Activated gamma-delta T cell treated with anti-CD3 and anti-CD28 coated beads, Interleukin-2, amount 50 U/mL, for 16 hours (primary cell): ENCODE measurements at regions not wholly inside any gene's neighbourhood (a gene's known extent, or its start where the extent isn't known, plus 50 kb on each side); places are given as distances from the start of the nearest gene placed in this dataset.

Source experiments
- DNase-seq: peaks from one replicate; pipeline ENCODE4 v3.0.0-alpha.2; 2020; ENCODE audit warnings: low read depth

GRCh38 chr7:131226514-131226865 is 101.2 kb upstream of the MKLN1 start:
- DNase-seq: no peak

DNA sequence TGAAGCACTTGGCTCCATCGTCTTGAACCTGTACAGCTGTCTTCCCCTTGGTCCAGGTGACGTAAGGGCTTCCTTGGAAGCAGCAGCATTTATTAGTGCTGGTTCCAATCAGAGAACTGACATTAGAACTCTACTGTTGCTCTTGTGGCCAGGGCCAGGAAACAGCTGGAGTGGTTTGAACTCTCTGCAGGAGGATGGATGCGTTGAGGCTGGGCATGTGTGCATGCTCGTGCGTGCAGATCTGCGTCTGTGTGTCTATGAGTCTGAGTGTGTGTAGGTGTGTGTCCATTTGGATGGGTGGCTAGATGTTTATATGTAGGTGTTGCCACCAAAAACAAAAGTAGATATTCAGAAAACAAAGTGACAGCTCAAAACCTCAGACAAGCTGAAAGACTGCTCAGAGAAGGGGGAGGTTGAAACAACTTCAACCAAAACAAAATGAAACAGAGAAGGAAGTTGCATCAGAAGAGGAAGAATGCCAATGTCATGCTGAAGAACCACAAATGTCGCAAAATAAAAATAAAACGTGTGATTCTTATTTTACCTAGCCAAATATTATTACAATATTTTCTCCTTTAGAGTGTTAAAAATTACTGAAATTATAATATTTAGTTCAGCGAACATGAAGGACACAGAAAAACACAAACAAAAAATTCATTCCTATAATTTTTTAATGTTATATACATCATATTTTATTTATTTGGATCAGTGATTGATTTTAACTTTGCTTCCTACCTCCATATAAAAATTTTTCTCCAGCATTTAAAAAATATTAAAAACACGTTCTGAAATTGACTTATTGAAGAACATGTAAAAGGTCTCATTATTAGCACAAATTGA is 96.1 kb upstream of the MKLN1 start:
- peak; percentile 48 for DNase-seq

- DNase-seq: no peak
These were observed 94.9 kb upstream of the MKLN1 start for GRCh38 chr7:131232768-131233167.

DNA sequence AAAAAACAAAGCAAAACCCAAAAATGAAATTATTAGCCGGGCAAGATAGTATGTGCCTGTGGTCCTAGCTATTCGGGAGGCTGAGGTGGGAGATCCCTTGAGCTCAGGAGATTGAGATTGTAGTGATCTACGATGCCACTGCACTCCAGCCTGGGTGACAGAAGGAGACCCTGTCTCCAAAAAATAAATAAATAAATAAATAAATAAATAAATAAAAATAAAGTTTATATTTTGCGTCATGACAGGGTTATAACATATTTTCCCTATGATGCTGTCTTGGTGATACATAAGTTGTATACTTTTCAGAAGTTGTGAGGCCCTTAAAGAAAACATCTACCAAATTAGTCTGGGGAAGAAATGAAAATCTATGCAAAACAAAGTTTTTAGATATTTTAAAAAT is 94.5 kb upstream of the MKLN1 start:
- no peak for DNase-seq

DNA sequence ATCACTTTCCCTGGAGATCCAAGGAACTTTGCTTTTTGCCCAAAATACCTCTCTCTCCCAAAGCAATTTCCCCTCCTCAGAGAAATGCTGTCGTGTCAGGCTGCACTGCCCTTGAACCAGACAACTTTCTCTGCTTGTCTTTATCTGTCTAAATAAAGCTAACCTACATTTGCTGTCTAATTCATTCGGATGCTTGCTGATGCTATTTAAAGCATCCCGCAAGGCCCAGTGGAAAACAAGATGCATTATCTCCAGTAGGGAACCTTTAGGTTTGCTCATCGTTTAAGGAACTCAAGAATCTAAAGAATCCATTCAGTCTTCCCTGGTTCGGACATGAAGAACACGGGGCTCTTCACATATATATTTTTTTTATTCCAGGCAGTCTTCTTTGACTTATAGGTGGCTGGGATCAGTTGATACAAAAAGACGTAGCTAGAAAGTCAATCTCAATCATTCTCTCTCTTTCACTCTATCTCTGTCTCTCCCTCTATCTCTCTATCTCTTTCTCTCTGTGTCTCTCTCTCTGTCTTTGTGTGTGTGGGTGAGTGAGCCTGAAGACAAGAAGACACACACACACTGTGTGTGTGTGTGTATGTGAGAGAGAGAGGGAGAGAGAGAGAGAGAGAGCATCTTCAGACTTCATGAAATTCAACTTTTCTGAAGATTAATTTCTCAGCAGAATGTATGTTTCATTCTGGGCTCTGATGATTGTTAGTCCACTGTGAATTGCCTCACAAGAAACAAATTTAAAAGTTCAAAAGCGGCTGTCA is 92.8 kb upstream of the MKLN1 start:
- no peak for DNase-seq

- DNase-seq: peak; percentile 68
These were observed 92.0 kb upstream of the MKLN1 start for GRCh38 chr7:131235489-131236317.

DNA sequence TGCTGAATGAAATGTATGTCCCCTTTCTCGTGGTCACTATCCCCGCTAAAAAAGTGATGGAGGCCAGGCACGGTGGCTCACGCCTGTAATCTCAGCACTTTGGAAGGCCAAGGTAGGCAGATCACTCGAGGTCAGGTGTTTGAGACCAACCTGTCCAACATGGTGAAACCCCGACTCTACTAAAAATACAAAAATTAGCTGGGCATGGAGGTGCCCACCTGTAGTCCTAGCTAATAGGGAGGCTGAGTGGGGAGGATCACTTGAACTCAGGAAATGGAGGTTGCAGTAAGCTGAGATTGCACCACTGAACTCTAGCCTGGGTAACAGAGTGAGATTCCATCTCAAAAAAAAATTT is 91.4 kb upstream of the MKLN1 start:
- DNase-seq: no peak

- no peak for DNase-seq
These were observed 89.2 kb upstream of the MKLN1 start for GRCh38 chr7:131238347-131238931.

DNA sequence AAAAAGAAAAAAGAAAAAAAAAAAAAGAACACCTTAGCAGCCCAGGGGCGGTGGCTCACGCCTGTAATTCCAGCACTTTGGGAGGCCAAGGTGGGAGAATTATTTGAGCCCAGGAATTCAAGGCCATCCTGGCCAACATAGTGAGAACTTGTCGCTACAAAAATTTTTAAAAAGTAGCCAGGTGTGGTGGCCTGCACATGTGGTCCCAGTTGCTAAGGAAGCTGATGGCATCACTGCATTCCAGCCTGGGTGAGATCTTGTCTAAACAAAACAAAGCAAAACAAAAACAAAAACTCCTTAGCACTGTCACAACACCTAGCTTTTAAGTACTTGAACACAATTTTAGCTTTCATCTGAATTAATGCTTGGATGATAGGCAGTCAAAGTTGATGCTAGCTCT is 86.3 kb upstream of the MKLN1 start:
- no peak for DNase-seq

GRCh38 chr7:131242123-131242650 is 85.5 kb upstream of the MKLN1 start:
- DNase-seq: no peak

DNA sequence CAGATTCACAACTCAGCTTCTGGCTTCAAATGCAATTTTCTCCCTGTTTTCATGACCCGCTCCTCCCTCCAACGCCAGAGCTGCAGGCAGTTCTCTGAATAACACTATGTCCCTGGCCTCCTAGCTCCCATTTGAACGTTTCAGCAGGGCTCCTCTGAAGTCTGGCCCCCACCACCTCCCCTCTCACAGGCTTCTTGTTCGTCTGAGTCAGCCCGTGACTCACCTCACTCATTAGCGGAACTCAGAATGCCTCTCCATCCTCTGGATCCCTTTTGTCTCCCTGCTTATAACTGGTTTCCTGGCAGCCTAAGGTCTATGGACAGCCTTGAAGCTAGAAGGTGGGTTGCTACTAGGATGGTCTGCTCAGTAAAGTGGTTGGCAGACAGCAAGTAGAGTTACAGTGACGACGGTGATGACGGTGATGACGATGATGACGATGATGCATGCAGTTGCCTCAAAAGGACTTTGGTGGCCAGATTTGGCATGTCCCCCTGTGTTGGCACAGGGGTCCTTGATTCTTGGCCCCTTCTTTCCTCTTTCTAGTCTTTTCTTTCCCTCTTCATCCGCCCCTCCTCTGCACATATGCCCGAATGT is 83.3 kb upstream of the MKLN1 start:
- DNase-seq: no peak

DNA sequence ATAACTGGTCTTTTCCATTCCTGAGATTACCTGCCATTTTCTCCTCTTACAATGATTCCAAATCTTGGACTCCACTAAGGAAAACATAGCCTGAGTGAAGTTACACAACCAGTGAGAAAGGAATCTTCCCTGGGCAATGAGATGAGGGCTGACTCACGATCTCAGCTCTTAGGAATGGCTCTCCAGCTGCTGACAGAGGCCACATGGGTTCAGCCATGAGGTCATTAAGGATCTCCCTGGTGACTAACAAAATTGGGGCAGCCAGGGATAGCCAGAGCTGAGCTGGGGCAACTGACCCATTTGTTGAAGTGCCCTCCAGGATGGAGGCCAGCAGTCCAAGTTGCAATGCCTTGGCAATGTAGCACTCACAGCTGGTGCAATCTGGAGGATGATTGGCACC is 78.7 kb upstream of the MKLN1 start:
- DNase-seq: no peak

DNA sequence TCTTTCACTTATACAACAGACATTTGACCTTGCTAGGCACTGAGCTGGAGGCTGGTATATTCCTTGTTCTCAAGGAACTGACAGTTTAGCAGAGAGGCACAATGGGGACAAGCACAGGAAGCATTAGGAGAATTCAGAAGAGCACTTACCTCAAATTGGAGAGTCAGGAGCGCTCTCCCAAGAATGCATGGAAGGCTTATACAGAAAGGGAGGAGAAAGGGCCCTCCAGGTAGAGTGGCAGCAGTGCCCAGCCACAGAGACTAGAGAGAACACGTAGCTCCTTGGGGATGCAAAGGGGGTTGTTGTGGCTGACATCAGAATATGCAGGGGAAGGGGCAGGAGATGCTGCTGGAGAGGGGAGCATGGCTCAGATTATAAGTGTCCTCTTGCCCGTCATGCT is 78.2 kb upstream of the MKLN1 start:
- no peak for DNase-seq

- DNase-seq: no peak
These were observed 77.3 kb upstream of the MKLN1 start for GRCh38 chr7:131250331-131250730.

DNA sequence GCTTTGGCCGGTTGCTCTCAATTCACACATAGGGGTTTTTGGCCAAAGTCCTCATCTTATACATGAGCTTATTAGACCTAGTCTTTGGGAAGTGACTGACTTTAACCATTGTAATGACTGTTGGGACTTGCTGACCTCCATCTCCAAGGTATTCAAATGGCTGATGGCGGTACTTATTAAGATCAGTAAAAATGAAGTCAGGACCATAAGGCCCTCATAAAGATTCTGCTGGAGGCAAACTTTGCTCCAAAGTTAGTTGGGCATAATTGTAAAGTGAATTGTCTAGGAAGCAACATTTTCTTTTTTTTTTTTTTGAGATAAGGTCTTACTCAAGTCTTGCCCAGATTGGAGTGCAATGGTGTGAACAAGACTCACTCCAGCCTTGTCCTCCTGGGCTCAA is 76.3 kb upstream of the MKLN1 start:
- no peak for DNase-seq

DNA sequence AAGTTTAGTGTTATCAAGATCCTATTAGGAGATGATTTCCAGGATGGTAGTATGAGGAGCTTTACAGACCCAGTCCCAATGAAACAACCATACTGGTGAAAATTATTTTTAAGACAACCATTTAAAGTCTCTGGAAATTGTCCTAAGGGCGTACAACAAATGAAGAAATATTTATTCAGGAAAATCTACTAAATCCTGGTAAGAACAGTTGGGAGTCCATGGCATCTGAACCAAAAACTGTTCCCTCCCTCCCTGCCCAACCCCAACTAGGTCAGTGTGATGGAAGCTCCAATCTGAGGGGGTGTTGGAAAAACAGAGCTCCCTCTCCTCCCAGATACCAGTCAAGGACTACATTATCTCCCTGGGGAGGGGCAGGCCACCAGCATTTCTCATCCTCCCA is 74.7 kb upstream of the MKLN1 start:
- no peak for DNase-seq

DNA sequence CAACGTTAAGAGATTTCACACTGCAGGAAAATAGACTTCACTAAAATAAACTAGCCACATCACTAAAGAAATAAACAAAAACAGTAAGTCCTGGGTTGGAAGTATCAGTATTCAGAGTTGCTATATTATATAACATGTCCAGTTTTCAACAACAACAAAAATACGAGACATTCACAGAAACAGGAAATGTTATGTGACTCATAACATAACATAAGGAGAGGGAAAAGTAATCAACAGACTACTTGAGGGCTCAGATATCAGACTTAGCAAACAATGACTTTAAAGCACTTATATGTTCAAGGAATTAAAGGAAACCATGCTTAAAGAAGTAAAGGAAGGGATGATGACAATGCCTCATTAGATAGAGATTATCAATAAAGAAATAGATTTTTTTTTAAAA is 73.5 kb upstream of the MKLN1 start:
- DNase-seq: no peak

GRCh38 chr7:131255242-131255641 is 72.4 kb upstream of the MKLN1 start:
- DNase-seq: no peak

DNA sequence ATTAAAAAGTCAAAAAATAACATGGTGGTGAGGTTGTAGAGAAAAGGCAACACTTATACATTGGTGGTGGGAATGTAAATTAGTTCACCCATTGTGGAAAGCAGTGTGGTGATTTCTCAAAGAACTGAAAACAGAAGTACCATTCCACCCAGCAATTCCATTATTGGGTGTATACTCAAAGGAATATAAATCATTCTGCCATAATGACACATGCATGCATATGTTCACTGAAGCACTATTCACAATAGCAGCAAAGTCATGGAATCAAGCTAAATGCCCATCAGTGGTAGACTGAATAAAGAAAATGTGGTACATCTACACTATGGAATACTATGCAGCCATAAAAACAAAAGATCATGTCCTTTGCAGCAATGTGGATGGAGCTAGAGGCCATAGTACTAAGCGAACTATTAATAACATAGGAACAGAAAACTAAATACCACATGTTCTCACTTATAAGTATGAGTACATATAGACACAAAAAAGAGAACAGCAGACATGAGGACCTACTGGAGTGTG is 66.1 kb upstream of the MKLN1 start:
- DNase-seq: no peak

- no peak for DNase-seq
These were observed 62.4 kb upstream of the MKLN1 start for GRCh38 chr7:131265227-131265626.

DNA sequence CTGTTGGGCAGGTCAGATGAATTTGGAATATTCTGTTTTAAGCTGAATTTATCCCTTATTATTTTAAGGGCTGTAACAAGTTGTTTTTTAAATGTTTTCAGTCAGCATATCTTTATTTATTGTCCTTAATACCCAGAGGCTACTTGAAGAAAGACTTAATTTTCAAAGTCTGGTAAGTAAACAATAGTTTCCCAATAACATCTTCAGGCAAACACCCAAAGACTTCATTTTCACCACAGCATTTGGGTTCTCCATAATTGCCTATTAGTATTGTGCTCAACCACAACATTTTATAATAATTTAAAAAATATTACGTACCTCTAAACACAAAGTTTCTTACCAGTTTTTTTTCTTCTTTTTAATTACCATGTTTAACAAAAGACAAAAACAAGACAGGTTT is 60.0 kb upstream of the MKLN1 start:
- DNase-seq: no peak

DNA sequence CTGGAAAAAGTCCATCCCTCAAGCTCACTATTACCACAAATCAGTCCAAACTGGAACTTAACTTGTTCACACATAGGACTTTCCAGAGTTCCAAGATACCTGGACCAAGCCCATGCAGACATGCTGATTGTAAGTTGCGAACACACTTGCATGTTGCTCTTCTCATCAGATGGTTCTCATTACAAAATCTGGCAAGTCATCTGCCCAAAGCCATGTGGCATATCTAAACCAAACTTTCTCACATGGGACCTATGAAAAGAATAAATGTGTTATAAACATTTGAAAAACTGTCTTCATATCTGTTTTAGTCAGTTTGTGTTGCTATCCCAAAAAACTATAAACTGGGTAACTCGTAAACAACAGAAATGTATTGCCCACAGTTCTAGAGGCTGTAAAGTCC is 58.8 kb upstream of the MKLN1 start:
- no peak for DNase-seq
